ENCODE measurements at regions not wholly inside any gene's neighbourhood (a gene's known extent, or its start where the extent isn't known, plus 50 kb on each side); places are given as distances from the start of the nearest gene placed in this dataset.

DNA sequence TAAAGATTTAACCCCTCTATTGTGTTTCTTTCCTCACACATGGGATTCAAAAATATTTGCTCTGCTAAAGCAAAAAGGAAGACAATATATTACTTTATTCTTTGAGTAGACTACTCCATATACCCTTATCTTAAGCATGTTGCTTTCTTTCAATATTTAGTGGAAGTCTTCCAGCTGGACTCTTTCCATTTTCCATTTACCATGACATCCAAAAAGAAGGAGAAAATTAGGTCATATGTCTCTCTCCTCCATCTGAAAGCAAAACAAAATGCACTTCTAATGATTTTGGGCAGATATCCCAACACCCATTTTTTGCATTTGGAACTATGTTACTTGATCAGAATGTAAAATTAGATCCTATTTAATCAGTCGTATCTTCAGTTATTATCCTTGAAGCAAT lies 1336.5 kb downstream of the PCDH19 start:
- DNase-seq, result no peak

DNA sequence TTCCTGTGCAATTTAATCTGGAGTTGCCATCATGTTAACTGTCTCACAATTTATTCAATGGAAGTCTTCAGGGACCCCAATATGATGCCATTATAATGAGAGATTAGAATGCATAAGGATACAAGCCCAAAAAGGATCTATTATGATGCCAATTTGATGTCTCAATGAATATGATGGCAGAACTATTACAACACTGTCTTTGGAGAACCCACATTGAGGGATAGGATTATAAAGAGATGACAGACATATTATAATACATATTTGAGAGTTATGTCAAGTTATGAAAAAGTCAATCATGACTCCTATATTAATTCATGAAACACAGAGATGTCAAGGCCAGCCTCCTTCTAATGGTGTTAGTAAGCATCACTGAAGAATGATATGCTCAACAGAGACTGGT lies 1358.4 kb downstream of the PCDH19 start:
- no peak for DNase-seq

DNA sequence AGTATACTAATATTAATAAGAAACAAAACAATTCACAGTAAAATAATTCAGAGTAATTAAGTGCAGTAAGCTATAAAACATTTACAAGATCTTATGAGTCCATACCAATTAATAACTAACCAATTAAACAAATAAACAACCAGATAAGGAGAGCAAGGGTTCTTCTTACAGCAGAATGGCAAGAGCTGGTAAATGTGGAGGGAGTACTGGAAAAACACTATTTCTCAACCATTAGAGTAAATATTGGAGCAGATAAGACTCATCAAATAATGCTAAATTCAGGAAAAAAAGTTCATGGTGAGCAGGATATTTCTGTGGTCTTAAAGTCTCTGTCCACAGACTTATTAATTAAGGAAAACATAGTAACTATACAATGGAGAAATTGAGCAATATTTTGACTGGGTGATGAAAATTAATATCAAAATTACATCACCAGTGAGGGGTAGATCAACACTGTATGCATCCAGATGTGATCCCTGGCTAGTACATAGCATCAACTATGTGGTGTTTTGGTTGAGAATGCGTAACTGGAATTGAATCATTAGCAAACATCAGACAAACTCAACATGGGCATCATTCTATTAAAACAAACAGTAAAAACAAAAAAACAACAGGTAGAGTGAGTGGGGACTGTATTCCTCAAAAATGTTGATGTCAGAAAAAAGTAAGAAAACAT lies 1376.7 kb downstream of the PCDH19 start:
- DNase-seq, result no peak

DNA sequence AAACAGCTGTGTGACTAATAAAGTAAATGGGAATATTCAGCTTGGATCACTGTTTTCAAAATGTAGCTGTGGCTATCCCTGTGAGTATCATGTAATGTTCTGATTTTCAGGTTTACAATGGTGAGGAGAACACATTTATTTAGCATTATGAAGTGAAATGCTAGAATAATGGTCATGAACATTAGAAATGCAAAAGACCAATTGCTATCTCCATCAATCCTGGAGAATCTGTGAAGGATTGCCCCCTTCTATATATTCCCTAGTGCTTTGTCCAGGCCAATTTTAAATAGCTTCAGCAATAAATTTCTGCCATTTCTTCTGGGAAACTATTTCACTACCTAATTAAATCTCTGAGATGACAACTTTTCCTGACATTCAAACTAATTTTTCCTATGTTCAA lies 1399.1 kb downstream of the PCDH19 start:
- no peak for DNase-seq

GRCh38 chrX:99001286-99001685 lies 1408.8 kb downstream of the PCDH19 start:
- no peak for DNase-seq

DNA sequence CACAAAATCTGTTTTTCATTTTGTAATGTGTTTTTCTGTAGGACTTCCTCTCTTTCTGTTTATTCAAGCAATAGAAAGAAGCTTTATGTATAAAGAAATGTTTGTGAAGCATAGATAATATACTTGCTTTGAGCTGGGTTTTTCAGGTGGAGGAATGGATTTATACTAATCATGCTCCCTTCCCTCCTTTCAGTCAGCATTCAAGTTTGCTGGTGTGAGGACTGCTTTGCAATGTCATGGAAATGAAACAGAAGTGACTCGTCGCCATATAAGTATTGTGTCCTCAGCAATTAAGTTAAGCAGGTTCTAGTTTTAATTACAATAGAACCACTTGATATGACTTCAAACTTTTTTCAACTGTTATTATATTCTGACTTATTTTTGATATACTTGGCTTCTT lies 1447.1 kb downstream of the PCDH19 start:
- no peak for DNase-seq

GRCh38 chrX:98956014-98956413 lies 1454.1 kb downstream of the PCDH19 start:
- DNase-seq, result peak; percentile 22

- DNase-seq, result no peak
These were observed 1470.6 kb downstream of the PCDH19 start for GRCh38 chrX:98939456-98939855.

DNA sequence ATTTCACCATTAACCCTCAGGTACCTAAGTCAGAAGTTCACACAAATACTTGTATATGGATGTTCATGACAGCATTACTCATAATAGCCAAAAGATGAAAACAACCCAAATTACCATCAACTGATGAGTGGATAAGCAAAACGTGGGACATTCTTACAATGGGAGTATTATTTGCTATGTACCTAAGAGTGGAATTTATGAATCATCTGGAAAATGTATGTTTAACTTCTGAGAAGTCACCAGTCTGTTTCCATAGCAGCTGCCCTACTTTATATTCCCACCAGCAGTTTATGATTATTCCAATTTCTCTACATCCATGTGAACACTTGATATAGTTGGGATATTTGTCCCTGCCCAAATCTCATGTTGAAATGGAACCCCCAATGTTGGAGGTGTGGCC lies 1478.9 kb downstream of the PCDH19 start:
- DNase-seq, result peak; percentile 9

DNA sequence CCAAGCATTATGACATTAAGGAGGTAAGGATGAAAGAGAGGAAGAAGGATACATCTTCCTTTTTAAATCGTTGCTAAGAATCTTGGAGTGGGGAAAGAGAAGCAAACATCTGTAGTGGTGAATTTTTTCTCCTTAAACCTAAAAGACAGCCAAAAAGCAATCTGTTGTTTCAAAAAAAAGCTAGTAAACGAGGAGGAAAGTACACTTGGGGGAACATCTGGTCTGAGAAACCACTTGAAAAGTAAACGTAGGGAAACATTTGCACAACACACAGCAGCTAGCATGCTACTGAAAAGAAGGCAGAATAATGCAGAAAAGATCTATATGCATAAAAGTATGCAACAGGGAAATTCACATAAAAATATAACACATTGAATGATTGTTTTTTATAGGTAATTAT lies 1485.6 kb downstream of the PCDH19 start:
- no peak for DNase-seq

DNA sequence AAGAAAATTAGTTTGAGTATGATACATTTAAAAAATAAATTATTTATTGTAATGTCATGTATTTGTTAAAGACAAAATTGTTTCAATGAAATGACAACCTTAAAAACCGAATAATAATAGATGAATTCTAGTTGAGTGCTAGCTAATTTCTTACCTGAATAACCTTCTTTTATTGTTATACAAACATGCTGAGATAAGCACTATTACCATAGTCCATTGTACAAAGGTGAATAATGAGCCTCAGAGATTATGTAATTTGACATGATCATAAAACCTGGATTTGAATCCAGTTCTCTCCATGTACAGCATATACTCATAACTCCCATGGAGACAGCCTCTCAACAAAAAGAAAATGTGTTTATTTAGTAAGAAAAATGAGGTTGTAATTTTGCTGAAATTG lies 1512.9 kb downstream of the PCDH19 start:
- DNase-seq, result no peak

DNA sequence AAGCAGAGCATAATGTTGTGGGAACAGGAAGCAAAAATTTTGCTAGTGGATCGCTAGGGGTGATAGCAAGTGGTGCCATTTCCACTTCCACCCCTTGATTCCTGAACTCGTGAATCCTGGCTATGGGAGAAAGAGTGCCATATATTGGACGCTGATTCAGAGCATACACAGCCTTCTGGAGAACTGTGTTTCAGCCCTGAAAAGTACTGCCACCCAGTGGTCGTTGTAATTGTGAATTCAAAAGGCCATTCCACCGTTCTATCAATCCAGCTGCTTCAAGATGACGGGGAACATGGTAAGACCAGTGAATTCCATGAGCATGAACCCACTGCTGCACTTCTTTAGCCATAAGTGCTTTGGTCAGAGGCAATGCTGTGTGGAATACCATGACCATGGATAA lies 1559.4 kb downstream of the PCDH19 start:
- peak; percentile 67 for DNase-seq
